ENCODE measurements at regions not wholly inside any gene's neighbourhood (a gene's known extent, or its start where the extent isn't known, plus 50 kb on each side); places are given as distances from the start of the nearest gene placed in this dataset.

DNA sequence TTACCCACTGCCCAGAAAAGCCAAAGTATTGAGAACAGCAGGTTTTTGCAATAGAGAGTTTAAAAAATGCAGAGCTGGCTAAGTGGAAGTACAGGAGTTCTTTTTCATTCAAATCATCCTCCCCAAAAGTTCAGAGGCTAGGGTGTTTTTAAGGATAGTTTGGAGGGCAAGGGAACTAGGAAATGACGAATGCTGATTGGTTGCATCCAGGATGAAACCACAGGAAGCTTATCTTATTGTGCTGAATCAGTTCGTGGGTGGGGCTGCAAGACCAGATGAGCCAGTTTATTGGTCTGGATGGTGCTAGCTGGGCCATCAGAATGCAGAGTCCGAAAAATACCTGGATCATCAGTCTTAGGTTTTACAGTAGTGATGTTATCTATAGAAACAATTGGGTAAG, 1427.1 kb downstream of the LRRC4C start:
- TF ChIP-seq, protein P1, sequence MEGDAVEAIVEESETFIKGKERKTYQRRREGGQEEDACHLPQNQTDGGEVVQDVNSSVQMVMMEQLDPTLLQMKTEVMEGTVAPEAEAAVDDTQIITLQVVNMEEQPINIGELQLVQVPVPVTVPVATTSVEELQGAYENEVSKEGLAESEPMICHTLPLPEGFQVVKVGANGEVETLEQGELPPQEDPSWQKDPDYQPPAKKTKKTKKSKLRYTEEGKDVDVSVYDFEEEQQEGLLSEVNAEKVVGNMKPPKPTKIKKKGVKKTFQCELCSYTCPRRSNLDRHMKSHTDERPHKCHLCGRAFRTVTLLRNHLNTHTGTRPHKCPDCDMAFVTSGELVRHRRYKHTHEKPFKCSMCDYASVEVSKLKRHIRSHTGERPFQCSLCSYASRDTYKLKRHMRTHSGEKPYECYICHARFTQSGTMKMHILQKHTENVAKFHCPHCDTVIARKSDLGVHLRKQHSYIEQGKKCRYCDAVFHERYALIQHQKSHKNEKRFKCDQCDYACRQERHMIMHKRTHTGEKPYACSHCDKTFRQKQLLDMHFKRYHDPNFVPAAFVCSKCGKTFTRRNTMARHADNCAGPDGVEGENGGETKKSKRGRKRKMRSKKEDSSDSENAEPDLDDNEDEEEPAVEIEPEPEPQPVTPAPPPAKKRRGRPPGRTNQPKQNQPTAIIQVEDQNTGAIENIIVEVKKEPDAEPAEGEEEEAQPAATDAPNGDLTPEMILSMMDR (IDR thresholded peaks at IDR 0.05) = no peak
- TF ChIP-seq POLR2A (IDR thresholded peaks at IDR 0.05) = no peak

Data from transverse colon (tissue), 3 donors.